ENCODE measurements at regions not wholly inside any gene's neighbourhood (a gene's known extent, or its start where the extent isn't known, plus 50 kb on each side); places are given as distances from the start of the nearest gene placed in this dataset.

DNA sequence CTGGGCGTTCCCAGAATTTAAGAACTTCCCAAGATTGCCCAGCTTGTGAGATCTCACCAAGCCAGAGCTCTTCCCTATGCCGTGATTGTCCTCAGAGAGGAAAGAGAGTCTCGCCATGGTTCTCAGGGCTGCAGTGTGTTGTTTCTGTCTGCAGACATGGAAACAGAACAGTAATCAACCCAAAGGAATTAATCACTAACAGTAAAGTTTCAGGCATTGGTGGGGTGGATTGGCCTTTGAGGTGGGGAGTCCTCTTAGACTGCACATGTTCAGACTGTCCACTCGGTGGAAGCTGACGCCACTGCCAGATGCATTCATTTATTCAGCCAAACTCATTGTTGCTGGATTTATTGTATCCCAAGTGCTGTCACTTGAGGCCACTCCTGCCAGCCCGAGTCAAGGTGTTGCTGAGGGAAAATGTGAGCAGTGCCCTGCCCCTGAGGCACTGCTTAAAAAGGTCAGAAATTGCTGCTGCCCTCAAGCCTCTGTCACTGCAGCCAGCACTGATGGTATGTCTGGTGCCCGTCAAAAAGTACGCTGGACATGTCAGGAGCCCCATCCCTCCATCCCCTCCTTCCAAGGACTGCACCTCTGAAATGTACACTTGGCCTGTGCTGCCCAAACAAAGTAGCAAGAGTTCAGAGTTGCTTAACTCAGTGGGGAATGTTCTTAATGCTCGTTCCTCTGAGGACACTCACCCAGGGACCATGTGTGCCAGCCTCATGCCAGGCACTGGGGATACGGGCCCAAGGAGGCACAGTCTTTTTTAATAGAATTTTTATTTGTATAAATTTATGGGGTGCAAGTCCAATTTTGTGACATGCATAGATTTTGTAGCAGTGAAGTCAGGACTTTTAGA is 201.0 kb downstream of the GLI2 start:
- DNase-seq (ENCODE audit: low read depth in 2 of 2) = no peak

DNA sequence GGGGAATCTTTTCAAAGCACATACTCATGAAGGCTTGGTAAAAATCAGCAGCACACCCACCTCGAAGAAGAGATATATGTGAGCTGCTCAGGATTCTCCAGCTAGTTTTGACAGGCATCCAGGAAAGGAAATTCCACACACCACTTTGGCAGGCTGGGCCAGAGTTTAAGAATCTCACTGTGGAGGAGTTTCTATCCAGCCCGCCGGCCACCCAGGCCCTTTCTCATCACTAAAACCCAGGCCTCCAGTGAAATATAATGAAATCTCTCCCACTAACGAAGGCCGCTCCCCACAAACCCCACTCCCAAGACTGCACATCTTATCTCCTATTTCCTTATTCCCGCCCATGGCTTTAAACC is 202.0 kb downstream of the GLI2 start:
- DNase-seq (ENCODE audit: low read depth in 2 of 2) = no peak

DNA sequence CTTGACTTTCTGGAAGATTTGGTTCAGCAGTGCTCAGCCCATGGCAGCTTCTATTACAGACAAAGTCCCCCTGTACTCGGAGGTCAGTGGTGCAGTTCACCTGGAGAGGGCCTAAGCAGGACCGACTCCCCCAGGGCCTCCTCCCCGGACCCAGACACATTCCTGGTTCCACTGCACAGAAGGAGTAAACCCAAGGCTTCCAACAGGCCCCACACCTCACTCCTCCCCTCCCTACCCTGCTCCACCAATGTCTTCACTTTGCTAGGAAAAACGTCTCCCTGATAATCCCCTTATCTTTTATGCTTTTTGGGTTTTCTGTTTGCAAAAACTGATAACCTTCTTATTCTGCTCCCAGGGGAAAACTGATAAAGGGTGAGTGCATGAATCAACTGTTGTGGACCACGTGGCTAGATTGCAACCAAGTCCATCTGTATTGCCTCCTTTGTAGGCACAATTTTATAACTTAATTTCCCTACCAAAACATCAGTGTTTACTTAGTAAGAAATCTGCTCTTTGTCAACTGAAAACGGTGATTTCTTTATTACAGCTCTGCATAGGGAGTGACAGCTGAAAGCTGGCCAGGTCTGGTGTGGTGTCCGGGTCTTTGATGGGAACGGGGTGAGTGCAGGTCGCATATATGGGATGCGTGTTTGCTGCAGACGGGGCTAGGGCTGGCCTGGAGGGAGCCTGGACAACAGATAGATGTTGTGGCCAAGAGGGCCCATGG is 202.5 kb downstream of the GLI2 start:
- DNase-seq (ENCODE audit: low read depth in 2 of 2) = no peak

DNA sequence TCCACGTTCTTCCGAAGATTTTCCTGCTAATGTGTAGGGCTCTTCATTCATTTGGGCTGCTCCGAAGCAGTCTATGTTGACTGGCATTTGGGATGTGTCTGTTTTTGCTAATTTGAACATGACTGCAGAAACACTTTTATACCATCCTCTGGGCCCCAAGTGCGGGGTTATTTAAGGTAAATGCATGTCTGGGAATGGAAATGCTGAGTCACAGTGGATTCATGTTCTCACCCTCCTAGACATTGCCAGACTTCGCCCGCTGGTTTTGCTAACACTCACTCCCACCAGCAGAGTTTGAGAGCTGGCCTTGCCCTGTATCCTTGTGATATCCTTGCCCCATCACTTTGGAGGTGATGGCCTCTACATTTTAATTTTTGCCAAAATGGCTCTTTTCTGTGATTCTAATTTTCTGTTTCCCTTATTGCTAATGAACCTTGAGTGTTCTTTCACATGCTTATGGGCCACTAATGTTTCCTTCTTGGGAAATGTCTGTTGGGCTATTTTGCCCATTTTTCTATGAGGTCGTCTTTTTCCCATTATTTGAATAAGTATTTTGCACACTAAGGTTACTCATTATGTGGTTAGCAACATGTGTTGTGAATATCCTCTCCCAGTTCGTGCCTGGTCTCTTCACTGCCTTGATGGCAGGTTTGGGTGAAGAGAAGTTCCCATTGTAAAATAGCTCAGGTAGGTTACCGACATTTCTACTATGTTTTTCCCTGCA is 204.1 kb downstream of the GLI2 start:
- DNase-seq (ENCODE audit: low read depth in 2 of 2) = peak in 1 of 2 donors; percentile 55

DNA sequence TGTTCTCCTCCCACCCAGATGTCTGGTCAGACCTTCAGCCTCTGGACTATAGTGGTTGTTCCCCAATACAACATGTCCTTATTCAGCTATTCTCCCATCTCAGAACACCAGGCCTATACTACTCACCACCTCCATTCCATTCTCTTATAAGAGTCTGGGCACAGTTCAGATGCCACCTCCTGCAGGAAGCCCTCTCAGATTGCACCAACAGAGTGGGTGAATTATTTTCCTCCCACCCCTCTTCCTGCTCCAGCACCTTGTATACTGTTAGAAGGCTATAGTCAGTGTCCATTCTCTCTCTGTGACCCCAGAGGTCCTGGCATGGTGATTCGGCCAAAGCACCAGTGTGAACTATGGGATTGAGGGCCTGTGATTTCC is 204.6 kb downstream of the GLI2 start:
- DNase-seq (ENCODE audit: low read depth in 2 of 2) = no peak

DNA sequence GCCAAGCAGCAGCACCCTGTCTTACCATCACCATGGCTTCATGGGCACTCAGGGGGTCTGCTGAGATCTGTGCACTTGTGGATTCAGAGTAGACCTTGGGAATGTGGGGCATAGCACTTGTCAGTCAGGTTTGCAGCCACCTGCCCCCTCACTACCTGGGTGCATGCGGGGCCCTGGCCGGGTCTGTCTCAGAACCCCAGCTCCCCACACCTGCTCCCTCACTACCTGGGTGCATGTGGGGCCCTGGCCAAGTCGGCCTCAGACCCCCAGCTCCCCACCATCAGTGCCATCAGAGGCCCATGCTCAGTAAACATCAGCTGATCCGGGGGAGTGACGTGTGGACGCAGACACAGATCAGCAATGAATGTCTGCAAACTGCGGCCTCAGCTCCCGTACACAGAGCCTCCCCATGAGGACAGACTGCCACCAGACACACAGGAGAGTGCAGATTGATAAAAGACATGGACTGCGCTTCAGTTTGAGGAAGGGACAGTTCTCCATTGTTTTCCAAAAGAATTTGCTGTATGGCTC is 205.1 kb downstream of the GLI2 start:
- no peak for DNase-seq (ENCODE audit: low read depth in 2 of 2)

DNA sequence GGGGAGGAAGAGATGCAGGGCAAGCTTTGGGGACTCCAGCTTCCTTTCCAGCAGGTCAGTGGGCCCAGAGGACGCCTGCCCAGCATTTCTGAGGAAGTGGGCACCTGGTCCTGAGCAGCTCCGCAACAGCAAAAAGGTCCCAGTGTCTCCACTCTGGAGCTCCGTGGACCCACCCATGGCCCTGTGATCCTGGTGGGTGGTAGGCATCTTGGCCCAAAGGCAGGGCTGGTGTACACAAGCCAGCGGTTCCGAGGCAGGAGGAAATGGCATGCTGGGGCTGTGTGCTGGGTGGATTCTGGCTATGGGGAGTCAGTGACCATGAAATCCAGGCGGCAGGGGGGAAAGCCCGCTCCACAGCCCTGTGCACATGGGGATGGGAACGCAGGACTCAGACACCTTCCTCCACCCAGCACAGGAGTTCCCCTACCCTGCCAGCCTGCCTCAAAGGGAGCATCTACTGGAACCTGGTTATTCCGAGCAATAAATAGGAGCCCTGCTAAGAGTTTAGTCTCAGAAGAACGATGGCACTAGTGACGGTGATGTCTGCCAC is 206.0 kb downstream of the GLI2 start:
- no peak for DNase-seq (ENCODE audit: low read depth in 2 of 2)

DNA sequence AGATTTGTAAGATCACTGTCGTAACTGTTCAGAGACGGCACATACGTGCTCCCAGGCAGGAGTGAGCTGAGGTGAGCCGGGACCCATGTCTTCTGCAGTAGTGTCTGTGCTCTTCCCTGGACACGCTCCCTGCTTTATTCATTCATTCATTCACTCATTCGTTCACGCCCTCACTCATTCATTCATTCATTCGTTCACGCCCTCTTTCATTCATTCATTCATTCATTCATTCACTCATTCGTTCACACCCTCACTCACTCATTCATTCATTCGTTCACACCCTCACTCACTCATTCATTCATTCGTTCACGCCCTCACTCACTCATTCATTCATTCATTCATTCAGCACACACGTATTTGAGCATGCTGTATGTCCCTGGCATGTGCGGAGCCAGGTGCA is 207.0 kb downstream of the GLI2 start:
- no peak for DNase-seq (ENCODE audit: low read depth in 2 of 2)

DNA sequence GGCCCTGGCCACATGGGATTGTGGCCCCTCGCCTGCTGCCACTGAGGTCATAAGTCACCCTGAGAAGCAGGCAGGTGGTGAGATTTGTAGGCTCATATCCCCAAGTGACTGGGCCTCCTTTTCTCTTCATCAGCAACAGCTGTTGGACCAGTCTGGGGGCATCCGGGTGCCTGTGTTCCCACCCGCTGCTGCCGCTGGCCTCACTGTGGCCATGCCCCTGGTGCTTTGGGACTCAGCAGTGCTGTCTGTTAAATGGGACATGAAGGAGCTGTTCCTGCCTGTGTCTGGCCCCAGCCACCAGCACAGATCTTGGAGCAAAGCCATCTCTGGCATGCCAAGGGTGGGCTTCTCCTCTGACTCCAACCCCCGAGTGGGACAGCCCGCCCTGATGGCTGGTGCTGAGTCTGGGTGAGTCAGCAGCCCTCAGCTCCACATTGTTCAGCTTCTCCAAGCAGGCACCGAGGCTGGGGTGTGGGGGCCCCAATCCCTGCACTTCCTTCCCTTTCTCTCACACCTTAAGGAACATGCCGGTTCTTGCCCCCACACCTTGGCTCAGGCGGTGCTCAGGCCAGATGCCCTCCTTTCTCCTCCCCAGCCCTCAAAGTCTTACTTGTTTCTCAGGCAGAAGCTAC is 207.9 kb downstream of the GLI2 start:
- DNase-seq (ENCODE audit: low read depth in 2 of 2) = no peak

DNA sequence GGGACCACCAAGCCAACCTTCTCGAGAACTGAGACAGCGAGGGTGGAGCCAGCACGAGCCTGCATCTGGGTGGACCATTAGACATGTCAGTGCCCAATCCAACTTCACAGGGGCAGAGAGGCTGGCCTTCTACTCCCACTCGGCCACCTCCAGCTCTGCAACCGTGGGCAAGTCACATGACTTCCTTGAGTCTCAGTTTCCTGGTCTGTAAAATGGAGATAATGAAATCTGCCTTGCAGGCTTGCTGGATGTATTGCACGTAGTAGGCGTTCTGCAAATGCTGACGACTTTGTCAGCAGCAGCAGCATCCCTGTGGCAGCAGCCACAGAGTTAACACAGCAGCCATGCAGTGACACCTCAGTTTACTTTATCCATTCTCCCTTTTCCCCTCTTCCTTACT is 208.9 kb downstream of the GLI2 start:
- no peak for DNase-seq (ENCODE audit: low read depth in 2 of 2)

DNA sequence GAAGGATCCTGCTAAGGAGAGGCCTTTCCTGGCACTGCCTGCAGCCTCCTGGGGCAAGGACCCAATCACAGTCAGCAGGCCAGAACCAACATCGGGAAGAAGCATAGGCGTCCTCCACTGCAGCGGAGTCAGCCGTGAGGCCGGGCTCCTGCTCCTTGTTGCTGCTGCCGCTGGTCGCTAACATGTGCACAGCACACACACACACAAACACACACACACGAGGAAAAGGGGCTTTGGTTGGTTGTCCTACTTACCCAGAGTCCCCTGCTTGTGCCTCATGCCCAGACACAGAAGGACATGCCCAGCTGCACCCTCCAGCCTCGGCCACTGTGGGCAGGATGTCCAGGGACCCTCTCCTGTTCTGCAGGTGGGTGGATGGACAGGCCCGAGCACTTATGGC is 209.4 kb downstream of the GLI2 start:
- no peak for DNase-seq (ENCODE audit: low read depth in 2 of 2)

DNA sequence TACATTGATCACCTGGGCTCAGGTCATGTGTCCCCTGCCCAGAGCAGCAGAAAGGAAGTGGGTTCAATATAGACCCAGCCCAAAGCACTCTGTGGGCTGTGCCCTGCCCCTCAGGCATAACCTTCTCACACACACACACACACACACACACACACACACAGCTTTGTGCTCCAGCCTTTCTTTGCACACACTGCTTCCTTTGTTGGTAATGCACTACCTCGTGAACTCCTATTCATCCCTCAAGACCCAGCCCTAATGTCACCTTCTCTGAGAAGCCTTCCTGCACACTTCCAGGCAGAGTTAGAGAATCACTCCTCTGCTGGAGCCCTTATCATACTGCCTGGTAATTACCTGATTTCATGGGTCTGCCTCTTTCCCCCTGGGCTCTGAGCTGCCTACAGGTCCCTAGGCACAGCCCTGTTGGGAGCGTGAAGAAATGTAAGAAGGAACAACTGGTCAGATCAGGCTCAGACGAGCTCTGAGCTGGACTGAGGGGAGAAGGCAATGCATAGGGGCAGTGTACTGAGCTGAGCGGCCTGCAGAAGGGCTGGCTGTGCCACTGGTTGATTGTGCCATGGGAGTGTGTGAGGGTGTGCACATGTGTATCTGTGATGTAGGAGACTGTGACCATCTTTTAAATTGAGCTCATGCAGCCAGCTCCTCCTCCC is 210.3 kb downstream of the GLI2 start:
- DNase-seq (ENCODE audit: low read depth in 2 of 2) = no peak

DNA sequence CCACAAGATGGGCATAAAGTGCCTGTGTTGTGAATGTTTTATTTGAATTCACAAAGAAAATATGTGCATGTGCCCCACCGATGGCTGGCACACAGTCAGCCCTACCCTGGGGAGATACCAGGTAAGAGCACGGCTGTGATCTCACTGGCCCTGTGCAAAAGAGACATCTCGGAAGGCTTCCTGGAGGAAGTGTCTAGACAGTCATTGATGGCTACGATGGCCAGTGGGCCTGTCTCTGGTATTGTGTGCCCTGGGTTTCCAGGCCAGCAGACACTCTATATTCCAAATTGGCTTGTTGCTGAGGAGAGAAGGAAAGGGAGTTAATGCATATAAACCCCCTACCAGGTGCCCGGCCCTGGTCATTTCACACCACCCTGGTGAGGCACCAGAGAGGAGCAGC is 211.7 kb downstream of the GLI2 start:
- no peak for DNase-seq (ENCODE audit: low read depth in 2 of 2)

DNA sequence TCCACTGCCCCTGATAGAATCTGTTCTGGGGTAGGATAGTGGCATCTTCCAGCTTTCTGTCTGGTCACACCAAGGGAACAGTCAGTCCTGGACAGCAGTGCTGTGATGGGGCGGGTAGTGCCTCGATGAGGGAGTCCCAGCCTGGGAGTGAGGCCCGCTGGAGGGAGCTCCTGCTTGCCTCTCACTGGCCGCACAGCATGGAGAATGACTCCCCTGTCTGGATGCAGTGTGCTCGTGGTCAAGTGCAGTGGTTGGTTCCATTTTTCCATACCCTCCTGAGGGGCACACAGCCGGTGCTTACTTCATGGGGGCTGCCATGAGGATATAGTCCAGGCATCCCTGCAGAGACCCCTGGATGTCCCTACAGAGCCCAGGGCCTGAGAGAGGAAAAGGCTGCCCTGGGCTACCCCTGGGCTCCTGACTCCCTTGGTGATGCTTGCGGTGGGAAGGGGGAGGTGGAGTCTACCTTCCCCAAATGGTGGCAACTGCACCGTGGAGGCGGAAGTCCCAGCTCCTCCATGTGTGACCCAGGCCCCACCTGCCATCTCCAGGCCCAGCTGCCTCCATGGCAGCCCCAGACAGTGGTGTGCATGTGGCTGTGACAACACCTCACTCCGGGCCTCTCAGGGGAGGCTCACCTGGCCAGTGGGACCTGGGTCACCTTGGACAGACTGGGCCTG is 212.5 kb downstream of the GLI2 start:
- no peak for DNase-seq (ENCODE audit: low read depth in 2 of 2)

DNA sequence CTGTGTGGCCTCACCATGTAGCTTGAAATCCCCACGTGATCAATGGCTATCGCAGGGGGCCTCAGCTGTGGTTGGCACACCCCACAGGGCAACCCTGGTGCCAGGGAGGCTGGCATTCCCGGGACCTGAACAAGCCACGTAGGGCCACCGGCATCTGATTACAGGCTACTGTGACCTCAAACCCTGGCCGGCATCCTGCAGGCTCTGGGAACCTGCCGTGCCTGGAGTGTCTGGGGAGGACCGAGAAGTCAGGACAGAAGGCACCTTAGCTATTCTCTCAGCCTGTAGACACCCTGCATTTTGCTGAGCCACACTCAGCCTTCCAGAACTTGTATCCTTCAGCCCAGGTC is 213.0 kb downstream of the GLI2 start:
- no peak for DNase-seq (ENCODE audit: low read depth in 2 of 2)

DNA sequence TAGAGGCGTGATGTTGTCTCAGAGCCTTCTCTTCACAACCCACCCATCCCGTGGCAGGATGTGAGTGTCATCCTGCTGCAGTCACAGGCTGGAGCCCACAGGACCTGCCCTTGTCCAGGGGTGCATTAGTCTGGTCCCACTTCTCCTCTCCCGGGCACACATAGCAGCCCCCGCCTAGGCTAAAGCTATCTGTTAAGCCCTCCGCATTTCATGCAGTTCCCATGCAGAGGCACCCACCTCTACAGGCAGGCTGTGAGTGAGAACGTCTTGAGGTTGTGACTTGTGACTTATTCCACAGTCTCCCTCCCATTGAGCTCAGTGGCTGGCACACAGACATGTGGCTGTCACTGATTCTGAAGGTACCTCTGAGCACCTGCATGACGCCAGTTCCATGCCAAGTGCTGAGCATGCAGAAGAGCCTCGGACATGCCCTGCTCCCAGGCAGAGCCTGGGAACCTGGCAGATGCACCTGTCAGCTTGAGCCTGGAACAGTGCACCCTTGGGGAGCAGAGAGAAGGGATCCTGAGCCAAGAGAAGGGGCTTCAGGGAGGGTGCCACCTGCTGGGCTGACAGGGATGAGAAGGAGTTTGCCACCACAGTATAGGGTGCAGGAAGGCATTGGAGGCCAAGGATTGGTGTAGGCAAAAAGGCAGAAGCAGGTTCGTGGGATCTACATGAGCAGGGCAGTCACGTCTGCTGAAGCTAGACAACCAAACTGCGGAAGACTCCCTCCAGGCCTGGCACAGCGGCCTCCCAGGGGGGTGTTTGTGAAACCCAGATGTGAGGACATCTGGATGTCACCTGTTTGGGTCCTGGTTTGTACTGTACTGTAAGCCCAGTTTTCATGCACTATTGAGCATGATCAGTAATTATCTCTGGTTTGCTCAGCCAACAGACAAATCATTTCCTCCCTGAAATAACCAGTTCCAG is 213.6 kb downstream of the GLI2 start:
- peak; percentile 26 to 34 for DNase-seq (ENCODE audit: low read depth in 2 of 2)

DNA sequence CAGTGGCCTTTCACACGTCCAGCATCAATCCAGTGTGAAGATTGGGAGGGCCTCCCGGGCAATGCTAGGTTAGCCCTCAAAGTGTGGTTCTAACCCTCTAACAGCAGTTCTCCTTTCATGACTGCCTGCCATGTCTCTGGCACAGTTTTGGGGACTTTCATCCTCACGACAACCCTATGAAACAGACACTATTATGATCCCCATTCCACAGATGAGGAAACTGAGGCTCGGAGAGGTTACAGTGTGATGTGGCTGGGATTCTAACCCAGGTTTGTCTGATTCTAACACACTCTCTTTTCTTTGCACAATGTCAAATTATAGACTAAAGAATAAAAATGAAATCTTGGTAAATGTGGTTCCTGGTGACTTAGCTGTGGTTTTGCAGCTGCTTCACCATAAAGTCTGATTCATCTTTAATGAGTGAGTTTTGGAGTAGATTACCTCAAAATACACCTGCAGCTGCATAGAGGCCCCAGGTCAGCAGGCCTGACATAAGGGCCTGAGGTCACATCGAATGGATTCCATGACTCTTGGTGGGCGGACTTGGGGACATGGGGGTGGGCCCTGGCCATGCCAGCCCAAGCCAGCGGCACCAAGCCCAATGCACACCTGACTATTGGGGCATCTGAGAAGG is 214.4 kb downstream of the GLI2 start:
- DNase-seq (ENCODE audit: low read depth in 2 of 2) = no peak

DNA sequence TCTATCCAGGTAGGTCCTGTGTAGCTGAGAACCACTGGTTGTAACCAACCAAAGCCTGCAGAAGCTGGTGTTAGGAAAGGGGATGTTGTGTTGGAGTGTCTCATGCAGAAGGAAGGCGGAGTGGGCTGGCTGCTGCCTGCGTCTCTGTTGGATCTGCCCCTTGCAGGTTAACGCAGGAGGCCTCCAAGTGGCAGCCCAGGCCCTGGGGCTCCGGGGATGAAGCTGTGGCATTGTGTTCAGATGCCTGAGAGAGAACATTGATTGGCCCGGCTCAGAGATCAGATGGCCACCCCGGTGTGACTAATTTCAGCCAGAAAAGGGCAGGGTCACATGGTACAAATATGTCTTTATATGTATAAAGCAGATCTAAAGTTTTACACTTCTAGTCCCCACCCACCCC is 216.0 kb downstream of the GLI2 start:
- DNase-seq (ENCODE audit: low read depth in 2 of 2) = no peak

DNA sequence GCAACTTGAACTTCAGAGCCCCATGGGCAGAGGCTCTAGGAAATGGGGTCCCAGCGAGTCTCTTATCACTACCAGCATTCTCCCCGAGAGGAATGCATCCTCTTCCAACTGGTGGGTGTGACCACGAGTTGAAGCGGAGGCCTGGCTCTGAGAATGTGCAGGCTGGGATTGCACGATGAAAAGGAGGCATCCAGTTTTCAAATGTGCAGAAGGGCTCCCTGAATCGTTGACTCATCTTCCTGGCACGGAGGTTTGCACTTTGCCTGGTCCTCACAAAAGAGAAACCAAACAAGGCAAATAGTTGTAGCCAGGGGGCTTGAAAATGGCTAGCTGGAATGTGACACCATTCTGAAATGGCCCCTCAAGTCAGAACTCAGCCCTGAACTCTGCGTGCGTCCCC is 216.7 kb downstream of the GLI2 start:
- DNase-seq (ENCODE audit: low read depth in 2 of 2) = no peak
